CD4-positive, alpha-beta T cell (primary cell): ENCODE measurements at regions not wholly inside any gene's neighbourhood (a gene's known extent, or its start where the extent isn't known, plus 50 kb on each side); places are given as distances from the start of the nearest gene placed in this dataset.

Experiments
- ATAC-seq: fragments of 200-7000 bp; cut with Tn5 transposase; one replicate; pipeline ENCODE4 v1.10.0; 2022; ENCODE audit warnings: mild to moderate bottlenecking; ENCODE audit not compliant: poor library complexity
- CTCF ChIA-PET: fragments of 350-600 bp; sonication (Branson Sonifier 250); formaldehyde crosslinking; loops from one replicate; lab custom pipeline; 2021; ENCODE audit warnings: antibody characterized with exemption, inconsistent platforms; lab: Charles Lee
- POLR2A ChIA-PET: fragments of 350-600 bp; sonication (Branson Sonifier 250); formaldehyde crosslinking; loops from one replicate; lab custom pipeline; 2021; ENCODE audit warnings: antibody characterized with exemption, inconsistent platforms; lab: Charles Lee
- DNase-seq, 14 experiments: peaks; one replicate each; pipeline ENCODE4 v3.0.0-alpha.2; 2013 to 2020; ENCODE audit warnings: mixed read lengths in 2 of 14
- H3K27ac ChIP-seq, 2 donors: one replicate each; pipeline versions ENCODE4 v1.5.1 to v1.7.0; 2013; ENCODE audit warnings: low read length in 2 of 2, low read depth in 1 of 2, mild to moderate bottlenecking in 1 of 2
- H3K27me3 ChIP-seq, 2 experiments: 1 replicate in 1 of 2; 2 replicates in 1 of 2; pipeline versions ENCODE4 v1.6.1 to v1.7.0; 2013; ENCODE audit warnings: low read length in 2 of 2, control low read depth in 1 of 2, mild to moderate bottlenecking in 1 of 2, moderate library complexity in 1 of 2; ENCODE audit not compliant: insufficient read depth in 2 of 2, control insufficient read depth in 1 of 2
- H3K36me3 ChIP-seq: one replicate; pipeline ENCODE4 v1.6.1; 2013; ENCODE audit warnings: low read length, control low read depth; ENCODE audit not compliant: insufficient read depth
- H3K4me1 ChIP-seq: one replicate; pipeline ENCODE4 v1.6.1; 2013; ENCODE audit warnings: low read length, control low read depth; ENCODE audit not compliant: insufficient read depth
- H3K4me3 ChIP-seq: one replicate; pipeline ENCODE4 v1.5.1; 2013; ENCODE audit warnings: mild to moderate bottlenecking, low read length, moderate library complexity
- H3K9me3 ChIP-seq, 2 experiments: 1 replicate in 1 of 2; 2 replicates in 1 of 2; pipeline versions ENCODE4 v1.6.1 to v1.7.0; 2013; ENCODE audit warnings: low read length in 2 of 2, mild to moderate bottlenecking in 2 of 2, control low read depth in 1 of 2, moderate library complexity in 1 of 2; ENCODE audit not compliant: control insufficient read depth in 1 of 2, insufficient read depth in 1 of 2
- H3K27ac Mint-ChIP-seq: one replicate; pipeline ENCODE4 v1.8.0; 2020; ENCODE audit warnings: mixed read lengths
- H3K27me3 Mint-ChIP-seq: one replicate; pipeline ENCODE4 v1.8.0; 2021; ENCODE audit warnings: mixed read lengths
- H3K36me3 Mint-ChIP-seq: one replicate; pipeline ENCODE4 v1.8.0; 2021; ENCODE audit warnings: low read depth, mixed read lengths
- H3K4me1 Mint-ChIP-seq: one replicate; pipeline ENCODE4 v1.8.0; 2021; ENCODE audit warnings: low read depth, mixed read lengths
- H3K4me3 Mint-ChIP-seq: one replicate; pipeline ENCODE4 v1.8.0; 2020; ENCODE audit warnings: mild to moderate bottlenecking, mixed read lengths
- H3K9me3 Mint-ChIP-seq: one replicate; pipeline ENCODE4 v1.8.0; 2020; ENCODE audit warnings: mixed read lengths
- intact Hi-C, 2 experiments: fragments of 100-400 bp; cut with DNase I in 1 of 2; cut with micrococcal nuclease in 1 of 2; formaldehyde crosslinking; loops; one replicate each; pipeline versions ENCODE4 v1.15.1 to v1.9.0; 2023 to 2025; cut with DNase I, micrococcal nuclease
- TF ChIP-seq, protein P1 (sequence below): fragments of 200-600 bp; IDR thresholded peaks from one replicate; pipeline ENCODE4 v1.8.0; 2022; ENCODE audit warnings: antibody characterized with exemption, mild to moderate bottlenecking

DNA sequence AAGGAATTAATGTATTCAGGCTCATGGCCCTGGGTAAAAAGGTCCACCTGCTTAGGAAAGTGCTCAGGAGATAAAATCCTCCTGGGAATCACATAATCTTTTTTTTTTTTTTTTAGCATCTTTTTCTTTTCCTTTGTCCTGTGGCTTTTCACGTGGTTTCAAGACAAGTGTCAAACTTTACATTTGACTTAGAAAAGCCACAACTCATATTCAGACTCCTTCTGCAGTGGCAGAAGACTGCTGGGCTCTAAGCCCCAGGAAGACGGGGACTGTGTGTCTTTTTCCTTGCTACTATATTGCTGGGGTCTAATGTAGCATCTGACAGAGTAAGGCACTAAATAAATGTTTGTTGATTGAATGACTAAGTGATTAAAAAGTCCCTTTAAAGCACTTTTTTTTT is 127.5 kb upstream of the ANKRD1 start:
- Mint-ChIP-seq H3K27ac (no peak overlapping the region), H3K9me3 (no peaks in the 10 kb centered on the region), H3K36me3 (no peaks in the 10 kb centered on the region), H3K4me1 (no peaks in the 10 kb centered on the region), H3K4me3 (no peak overlapping the region), H3K27me3 (peaks cover 8% of the 10 kb centered on the region)
- no peaks in the 10 kb centered on the region for H3K9me3 ChIP-seq
- no peaks in the 10 kb centered on the region for H3K36me3 ChIP-seq
- intact Hi-C loops: no loop called here
- H3K4me1 ChIP-seq: no peaks in the 10 kb centered on the region
- ChIA-PET CTCF (no interaction called here), POLR2A (no interaction called here)
- no peaks in the 10 kb centered on the region for H3K27me3 ChIP-seq
- H3K27ac ChIP-seq: no peak overlapping the region
- TF ChIP-seq, protein P1, sequence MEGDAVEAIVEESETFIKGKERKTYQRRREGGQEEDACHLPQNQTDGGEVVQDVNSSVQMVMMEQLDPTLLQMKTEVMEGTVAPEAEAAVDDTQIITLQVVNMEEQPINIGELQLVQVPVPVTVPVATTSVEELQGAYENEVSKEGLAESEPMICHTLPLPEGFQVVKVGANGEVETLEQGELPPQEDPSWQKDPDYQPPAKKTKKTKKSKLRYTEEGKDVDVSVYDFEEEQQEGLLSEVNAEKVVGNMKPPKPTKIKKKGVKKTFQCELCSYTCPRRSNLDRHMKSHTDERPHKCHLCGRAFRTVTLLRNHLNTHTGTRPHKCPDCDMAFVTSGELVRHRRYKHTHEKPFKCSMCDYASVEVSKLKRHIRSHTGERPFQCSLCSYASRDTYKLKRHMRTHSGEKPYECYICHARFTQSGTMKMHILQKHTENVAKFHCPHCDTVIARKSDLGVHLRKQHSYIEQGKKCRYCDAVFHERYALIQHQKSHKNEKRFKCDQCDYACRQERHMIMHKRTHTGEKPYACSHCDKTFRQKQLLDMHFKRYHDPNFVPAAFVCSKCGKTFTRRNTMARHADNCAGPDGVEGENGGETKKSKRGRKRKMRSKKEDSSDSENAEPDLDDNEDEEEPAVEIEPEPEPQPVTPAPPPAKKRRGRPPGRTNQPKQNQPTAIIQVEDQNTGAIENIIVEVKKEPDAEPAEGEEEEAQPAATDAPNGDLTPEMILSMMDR: no peak
- H3K4me3 ChIP-seq: no peak overlapping the region
- DNase-seq (no peak), ATAC-seq (no peak)

DNA sequence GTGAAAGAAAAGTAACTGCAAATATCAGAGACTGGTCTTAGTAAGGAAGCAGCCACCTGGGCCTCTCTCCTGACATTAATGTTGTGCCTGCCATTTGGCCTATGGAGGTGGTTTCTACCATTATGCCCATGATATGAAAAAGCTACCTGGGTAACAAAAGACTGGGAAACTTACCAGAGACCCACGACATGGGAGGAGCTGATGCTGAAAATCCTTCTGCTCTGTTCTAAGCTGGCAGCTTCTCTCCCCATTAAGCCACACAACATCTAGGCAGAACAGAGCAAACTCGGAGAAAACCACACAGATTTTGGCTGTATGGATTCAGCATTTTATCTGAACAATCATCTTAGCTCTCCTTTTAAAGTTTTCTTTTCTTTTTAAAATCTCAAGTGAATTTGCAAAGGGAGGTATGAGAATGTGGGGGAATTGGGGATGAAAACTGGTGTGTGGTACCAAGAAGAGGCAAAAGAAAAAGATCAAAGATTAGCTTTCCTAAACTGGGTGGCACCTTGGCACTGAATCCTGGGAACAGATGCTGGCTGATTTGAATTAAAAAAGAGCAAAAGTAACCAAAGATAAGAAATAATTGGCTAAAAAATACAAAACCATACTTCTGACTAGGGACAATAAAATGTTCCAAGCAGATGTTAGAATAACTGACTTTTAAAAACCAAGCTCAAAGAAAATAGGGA is 128.6 kb upstream of the ANKRD1 start:
- DNase-seq (no peak), ATAC-seq (no peak)
- H3K36me3 ChIP-seq: no peaks in the 10 kb centered on the region
- POLR2A ChIA-PET: no interaction called here
- TF ChIP-seq, protein P1: no peak
- no peaks in the 10 kb centered on the region for H3K27me3 ChIP-seq
- H3K9me3 Mint-ChIP-seq: no peaks in the 10 kb centered on the region
- H3K27ac Mint-ChIP-seq: no peak overlapping the region
- no peak overlapping the region for H3K4me3 ChIP-seq
- H3K9me3 ChIP-seq: no peaks in the 10 kb centered on the region
- intact Hi-C loops: no loop called here
- H3K4me3 Mint-ChIP-seq: no peak overlapping the region
- no peaks in the 10 kb centered on the region for H3K4me1 ChIP-seq
- peaks cover 8% of the 10 kb centered on the region for H3K27me3 Mint-ChIP-seq
- no peak overlapping the region for H3K27ac ChIP-seq
- H3K36me3 Mint-ChIP-seq: no peaks in the 10 kb centered on the region
- H3K4me1 Mint-ChIP-seq: no peaks in the 10 kb centered on the region
- CTCF ChIA-PET: no interaction called here

DNA sequence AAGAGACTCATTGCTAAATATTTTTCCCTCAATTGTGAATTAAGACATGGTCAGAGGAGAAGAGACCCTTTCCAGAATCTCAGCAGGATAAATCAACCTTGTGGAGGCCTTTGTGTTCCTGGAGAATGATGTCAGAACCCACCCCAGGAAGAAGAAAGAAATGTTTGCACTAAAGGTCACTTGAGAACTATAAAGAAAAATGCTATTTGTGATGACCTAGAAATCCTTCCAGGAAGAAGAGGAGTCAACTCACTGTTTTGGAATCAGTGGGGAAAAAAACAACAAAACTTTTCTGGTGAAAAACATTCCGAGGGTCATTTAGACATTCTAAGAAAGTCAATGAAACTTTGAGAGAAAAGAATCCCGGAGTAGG is 129.1 kb upstream of the ANKRD1 start:
- H3K9me3 Mint-ChIP-seq: no peaks in the 10 kb centered on the region
- no peak for ATAC-seq
- no peak overlapping the region for H3K4me3 Mint-ChIP-seq
- Histone ChIP-seq H3K4me3 (no peak overlapping the region), H3K4me1 (no peaks in the 10 kb centered on the region), H3K9me3 (no peaks in the 10 kb centered on the region), H3K27ac (no peak overlapping the region), H3K27me3 (no peaks in the 10 kb centered on the region), H3K36me3 (no peaks in the 10 kb centered on the region)
- peaks cover 8% of the 10 kb centered on the region for H3K27me3 Mint-ChIP-seq
- H3K4me1 Mint-ChIP-seq: no peaks in the 10 kb centered on the region
- no peaks in the 10 kb centered on the region for H3K36me3 Mint-ChIP-seq
- TF ChIP-seq, protein P1: no peak
- ChIA-PET POLR2A (interaction anchor here (1.2 kb wide), 1 partner anchor 15 kb away, joined by 4 read pairs; no protein-coding TSS in a partner anchor), CTCF (no interaction called here)
- DNase-seq: no peak
- intact Hi-C loops: no loop called here
- no peak overlapping the region for H3K27ac Mint-ChIP-seq
